ENCODE measurements at regions not wholly inside any gene's neighbourhood (a gene's known extent, or its start where the extent isn't known, plus 50 kb on each side); places are given as distances from the start of the nearest gene placed in this dataset.

- DNase-seq (ENCODE audit: low read depth) = no peak
These were observed 75.0 kb upstream of the WNT7A start for GRCh38 chr3:13954741-13955483.

- DNase-seq (ENCODE audit: low read depth) = no peak
These were observed 74.4 kb upstream of the WNT7A start for GRCh38 chr3:13954266-13954665.

- DNase-seq (ENCODE audit: low read depth) = no peak
These were observed 71.3 kb upstream of the WNT7A start for GRCh38 chr3:13951184-13951583.

GRCh38 chr3:13950042-13950441 lies 70.2 kb upstream of the WNT7A start:
- DNase-seq (ENCODE audit: low read depth) = no peak

GRCh38 chr3:13947912-13948311 lies 68.0 kb upstream of the WNT7A start:
- DNase-seq (ENCODE audit: low read depth) = no peak

GRCh38 chr3:13939206-13939605 lies 59.3 kb upstream of the WNT7A start:
- no peak for DNase-seq (ENCODE audit: low read depth)

- DNase-seq (ENCODE audit: low read depth) = no peak
These were observed 57.3 kb upstream of the WNT7A start for GRCh38 chr3:13937131-13937530.

GRCh38 chr3:13935494-13936094 lies 55.7 kb upstream of the WNT7A start:
- no peak for DNase-seq (ENCODE audit: low read depth)

GRCh38 chr3:13934813-13935212 lies 54.9 kb upstream of the WNT7A start:
- no peak for DNase-seq (ENCODE audit: low read depth)

GRCh38 chr3:13934315-13934714 lies 54.4 kb upstream of the WNT7A start:
- DNase-seq (ENCODE audit: low read depth) = no peak

GRCh38 chr3:13932578-13933295 lies 52.9 kb upstream of the WNT7A start:
- DNase-seq (ENCODE audit: low read depth) = no peak

GRCh38 chr3:13931172-13931571 lies 51.3 kb upstream of the WNT7A start:
- no peak for DNase-seq (ENCODE audit: low read depth)
